Chondrocyte (in vitro differentiated cells): ENCODE measurements at regions not wholly inside any gene's neighbourhood (a gene's known extent, or its start where the extent isn't known, plus 50 kb on each side); places are given as distances from the start of the nearest gene placed in this dataset.

Experiments used
- DNase-seq: peaks from one replicate; pipeline ENCODE4 v3.0.0; 2021; ENCODE audit warnings: mixed read lengths, low spot score
- H3K27ac Mint-ChIP-seq: one replicate; pipeline ENCODE4 v1.8.0; 2021; ENCODE audit warnings: mild to moderate bottlenecking, moderate library complexity, mixed read lengths; ENCODE audit not compliant: unreplicated experiment
- H3K27me3 Mint-ChIP-seq: 2 replicates; pipeline ENCODE4 v1.8.0; 2021; ENCODE audit warnings: low read depth, mixed read lengths
- H3K36me3 Mint-ChIP-seq: 2 replicates; pipeline ENCODE4 v1.8.0; 2021; ENCODE audit warnings: low read depth, mixed read lengths
- H3K4me1 Mint-ChIP-seq: 2 replicates; pipeline ENCODE4 v1.8.0; 2021; ENCODE audit warnings: low read depth, mild to moderate bottlenecking, mixed read lengths
- H3K4me3 Mint-ChIP-seq: one replicate; pipeline ENCODE4 v1.8.0; 2021; ENCODE audit warnings: mild to moderate bottlenecking, moderate library complexity, mixed read lengths; ENCODE audit not compliant: unreplicated experiment
- H3K9me3 Mint-ChIP-seq: 2 replicates; pipeline ENCODE4 v1.8.0; 2021; ENCODE audit warnings: low read depth, mixed read lengths
- TF ChIP-seq, protein P1 (sequence below): fragments of 200-600 bp; sonication (generic); IDR thresholded peaks from 2 replicates; pipeline ENCODE4 v1.5.0; 2021; ENCODE audit warnings: antibody characterized with exemption, mild to moderate bottlenecking, moderate library complexity

DNA sequence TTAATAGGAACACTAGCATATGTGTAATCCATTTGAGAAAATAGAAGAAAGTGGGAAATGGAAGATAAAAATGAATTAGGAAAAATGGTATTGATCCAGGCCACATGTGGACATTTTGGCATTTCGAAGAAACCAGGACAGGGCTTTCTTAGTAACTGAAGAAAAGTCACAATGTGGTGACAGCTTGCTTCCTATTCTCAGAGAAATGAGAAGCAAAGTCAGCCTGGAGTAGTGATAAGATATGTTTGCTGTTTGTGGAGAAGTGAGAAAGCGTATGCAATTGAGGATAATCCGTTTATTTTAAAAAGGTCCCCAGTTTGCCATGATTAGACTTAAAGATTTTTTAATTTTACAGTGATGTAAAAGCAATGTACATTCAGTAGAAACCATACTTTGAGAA is 127.9 kb downstream of the SLITRK6 start:
- Mint-ChIP-seq H3K36me3 (peaks cover 6% of the 10 kb centered on the region), H3K27me3 (no peaks in the 10 kb centered on the region), H3K4me3 (no peak overlapping the region), H3K27ac (no peak overlapping the region), H3K4me1 (peaks cover 3% of the 10 kb centered on the region), H3K9me3 (peaks cover 17% of the 10 kb centered on the region)
- no peak for DNase-seq
- TF ChIP-seq, protein P1, sequence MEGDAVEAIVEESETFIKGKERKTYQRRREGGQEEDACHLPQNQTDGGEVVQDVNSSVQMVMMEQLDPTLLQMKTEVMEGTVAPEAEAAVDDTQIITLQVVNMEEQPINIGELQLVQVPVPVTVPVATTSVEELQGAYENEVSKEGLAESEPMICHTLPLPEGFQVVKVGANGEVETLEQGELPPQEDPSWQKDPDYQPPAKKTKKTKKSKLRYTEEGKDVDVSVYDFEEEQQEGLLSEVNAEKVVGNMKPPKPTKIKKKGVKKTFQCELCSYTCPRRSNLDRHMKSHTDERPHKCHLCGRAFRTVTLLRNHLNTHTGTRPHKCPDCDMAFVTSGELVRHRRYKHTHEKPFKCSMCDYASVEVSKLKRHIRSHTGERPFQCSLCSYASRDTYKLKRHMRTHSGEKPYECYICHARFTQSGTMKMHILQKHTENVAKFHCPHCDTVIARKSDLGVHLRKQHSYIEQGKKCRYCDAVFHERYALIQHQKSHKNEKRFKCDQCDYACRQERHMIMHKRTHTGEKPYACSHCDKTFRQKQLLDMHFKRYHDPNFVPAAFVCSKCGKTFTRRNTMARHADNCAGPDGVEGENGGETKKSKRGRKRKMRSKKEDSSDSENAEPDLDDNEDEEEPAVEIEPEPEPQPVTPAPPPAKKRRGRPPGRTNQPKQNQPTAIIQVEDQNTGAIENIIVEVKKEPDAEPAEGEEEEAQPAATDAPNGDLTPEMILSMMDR, result no peak

DNA sequence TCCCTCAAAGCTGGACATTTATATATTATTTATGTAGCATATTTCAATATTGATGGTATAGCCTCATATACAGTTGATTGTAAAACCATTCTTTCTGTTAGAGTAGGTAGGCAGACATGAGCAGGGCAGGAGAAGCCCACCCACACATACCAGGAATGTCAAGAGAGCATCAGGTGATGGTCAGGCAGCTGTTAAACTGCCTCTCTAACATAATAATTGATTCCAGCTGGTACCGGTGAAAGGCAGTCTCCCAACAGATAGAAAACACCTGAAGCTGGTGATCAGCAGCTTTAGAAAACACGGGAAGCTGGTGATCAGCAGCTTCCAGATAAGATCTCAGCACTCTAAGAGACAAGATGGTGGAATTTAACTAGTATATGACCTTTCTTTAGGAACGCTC is 132.9 kb downstream of the SLITRK6 start:
- Mint-ChIP-seq H3K27ac (no peak overlapping the region), H3K9me3 (peaks cover 2% of the 10 kb centered on the region), H3K36me3 (no peaks in the 10 kb centered on the region), H3K4me1 (peaks cover 20% of the 10 kb centered on the region), H3K4me3 (no peak overlapping the region), H3K27me3 (no peaks in the 10 kb centered on the region)
- DNase-seq, result no peak
- TF ChIP-seq, protein P1, result no peak

DNA sequence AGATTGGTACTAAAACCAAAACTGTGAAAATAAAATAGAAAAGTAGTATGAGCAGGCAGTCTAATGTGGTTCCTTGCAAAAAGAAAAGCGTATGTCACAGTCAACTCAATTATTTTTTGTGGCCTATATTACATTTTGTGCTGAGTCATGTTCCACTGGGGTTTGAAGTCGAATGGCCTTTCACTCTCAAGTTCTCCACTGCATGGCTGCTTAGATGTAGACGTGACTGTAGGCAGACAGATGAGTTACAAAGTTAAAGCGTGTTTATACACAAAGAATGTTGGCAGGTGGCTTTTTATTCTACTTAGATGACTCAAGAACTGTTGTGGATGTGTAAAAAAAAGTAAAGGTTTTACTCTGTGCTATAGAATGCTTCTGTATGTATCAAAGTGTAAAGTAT is 133.9 kb downstream of the SLITRK6 start:
- Mint-ChIP-seq H3K4me3 (no peak overlapping the region), H3K4me1 (peaks cover 20% of the 10 kb centered on the region), H3K9me3 (peaks cover 5% of the 10 kb centered on the region), H3K36me3 (no peaks in the 10 kb centered on the region), H3K27ac (peak overlapping the region; percentile 65), H3K27me3 (no peaks in the 10 kb centered on the region)
- TF ChIP-seq, protein P1, result no peak
- DNase-seq, result no peak

DNA sequence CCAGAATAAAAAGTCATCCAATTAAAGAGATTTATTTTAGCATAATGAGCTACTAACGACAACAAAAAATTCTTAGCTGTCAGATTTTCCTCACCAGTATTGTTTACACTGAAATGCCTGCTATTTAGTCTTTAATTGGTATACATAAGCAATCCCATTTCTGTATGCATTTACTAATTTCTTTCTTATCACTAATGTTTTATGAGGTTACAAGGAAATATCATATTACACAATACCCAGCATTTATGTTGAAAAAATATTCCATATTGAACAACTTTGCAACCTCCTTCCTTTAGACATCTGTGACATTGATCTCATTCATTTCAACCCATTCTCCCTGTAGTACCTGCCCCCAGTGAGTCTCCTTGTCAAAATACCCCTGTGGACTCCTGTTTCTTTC is 135.4 kb downstream of the SLITRK6 start:
- TF ChIP-seq, protein P1, result no peak
- Mint-ChIP-seq H3K27me3 (no peaks in the 10 kb centered on the region), H3K27ac (no peak overlapping the region), H3K36me3 (no peaks in the 10 kb centered on the region), H3K4me3 (no peak overlapping the region), H3K4me1 (peaks cover 17% of the 10 kb centered on the region), H3K9me3 (peaks cover 8% of the 10 kb centered on the region)
- DNase-seq, result no peak

DNA sequence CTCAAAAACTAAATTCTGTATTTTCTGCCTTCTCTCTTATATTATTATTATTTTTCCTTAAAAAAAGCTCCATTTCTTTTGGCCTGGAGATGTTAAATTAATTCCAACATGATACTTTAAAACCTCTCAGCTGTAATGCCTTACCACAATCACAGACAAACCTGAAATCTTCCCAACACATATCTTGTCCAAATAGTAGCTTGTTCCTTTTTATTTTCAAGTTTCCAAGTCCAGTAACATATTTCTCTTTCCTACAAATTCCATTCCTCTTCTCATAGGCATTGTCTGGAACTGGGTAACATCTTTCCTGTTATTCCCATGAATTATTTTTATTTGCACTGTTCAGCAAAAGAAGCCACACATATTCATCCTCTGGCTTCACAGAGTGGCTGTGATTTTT is 137.0 kb downstream of the SLITRK6 start:
- no peaks in the 10 kb centered on the region for H3K27me3 Mint-ChIP-seq
- DNase-seq, result no peak
- H3K4me3 Mint-ChIP-seq, result no peak overlapping the region
- H3K27ac Mint-ChIP-seq, result no peak overlapping the region
- peaks cover 17% of the 10 kb centered on the region for H3K4me1 Mint-ChIP-seq
- no peaks in the 10 kb centered on the region for H3K36me3 Mint-ChIP-seq
- TF ChIP-seq, protein P1, result no peak
- H3K9me3 Mint-ChIP-seq, result peaks cover 8% of the 10 kb centered on the region
